ENCODE measurements at regions not wholly inside any gene's neighbourhood (a gene's known extent, or its start where the extent isn't known, plus 50 kb on each side); places are given as distances from the start of the nearest gene placed in this dataset.

GRCh38 chr12:93102312-93102711, 173.2 kb upstream of the EEA1 start:
- Histone ChIP-seq H3K23ac (ENCODE audit: low read depth, low read length) (no peak overlapping the region), H4K91ac (ENCODE audit: insufficient read depth, low read depth, low read length) (no peak overlapping the region), H3K14ac (replicated peaks; ENCODE audit: low read depth, low read length) (no peak overlapping the region), H2AFZ (replicated peaks; ENCODE audit: low read length, poor library complexity) (no peak overlapping the region), H2BK120ac (ENCODE audit: low read depth, low read length) (no peak overlapping the region), H2BK20ac (ENCODE audit: low read depth, low read length) (no peak overlapping the region), H3K27me3 (ENCODE audit: control insufficient read depth, insufficient read depth, low read length) (no peaks in the 10 kb centered on the region), H2AK5ac (ENCODE audit: low read depth, low read length) (no peak overlapping the region), H3K79me1 (ENCODE audit: low read depth in 1 of 2, low read length in 2 of 2) (no peaks in the 10 kb centered on the region), H3K9ac (ENCODE audit: low read depth, low read length) (no peak overlapping the region), H3K9me1 (ENCODE audit: insufficient read depth, low read length) (peaks cover 5% of the 10 kb centered on the region), H3K4me3 (ENCODE audit: insufficient read depth, low read depth, low read length) (no peak overlapping the region), H2BK5ac (ENCODE audit: low read depth, low read length, poor library complexity, severe bottlenecking) (no peak overlapping the region), H2BK15ac (ENCODE audit: low read depth, low read length) (no peak overlapping the region), H3K4me2 (ENCODE audit: low read depth, low read length) (no peak overlapping the region), H3K4me1 (ENCODE audit: control insufficient read depth, insufficient read depth, low read length) (peaks cover 2% of the 10 kb centered on the region; the same call in 1 of the 2 replicates), H4K20me1 (ENCODE audit: insufficient read depth, low read length) (no peaks in the 10 kb centered on the region), H3K18ac (ENCODE audit: low read depth, low read length) (no peak overlapping the region), H3K4ac (ENCODE audit: low read depth, low read length) (no peak overlapping the region), H3K9me3 (ENCODE audit: control insufficient read depth, insufficient read depth, low read length) (no peaks in the 10 kb centered on the region), H3K56ac (ENCODE audit: extremely low read depth, insufficient read depth, low read length) (no peak overlapping the region), H2AK9ac (replicated peaks; ENCODE audit: low read depth, low read length, poor library complexity) (no peak overlapping the region), H4K8ac (ENCODE audit: low read depth in 2 of 2, low read length in 2 of 2) (no peak overlapping the region), H3K36me3 (ENCODE audit: control insufficient read depth, insufficient read depth, low read length) (no peaks in the 10 kb centered on the region), H3K27ac (ENCODE audit: insufficient read depth, low read length) (no peak overlapping the region), H4K5ac (ENCODE audit: low read depth, low read length) (no peak overlapping the region)
- DNase-seq (no peak), ATAC-seq (ENCODE audit: low read depth) (no peak)
- no peak for TF ChIP-seq MAZ (IDR thresholded peaks at IDR 0.05; ENCODE audit: borderline replicate concordance, low read depth, low read length)
- no peak for TF ChIP-seq USF2 (IDR thresholded peaks at IDR 0.05; ENCODE audit: low read depth, low read length)
- TF ChIP-seq RCOR1 (IDR thresholded peaks at IDR 0.05; ENCODE audit: insufficient replicate concordance, low read length): no peak
- TF ChIP-seq BHLHE40 (IDR thresholded peaks at IDR 0.05; ENCODE audit: low read depth, low read length): no peak
- TF ChIP-seq, protein P1, sequence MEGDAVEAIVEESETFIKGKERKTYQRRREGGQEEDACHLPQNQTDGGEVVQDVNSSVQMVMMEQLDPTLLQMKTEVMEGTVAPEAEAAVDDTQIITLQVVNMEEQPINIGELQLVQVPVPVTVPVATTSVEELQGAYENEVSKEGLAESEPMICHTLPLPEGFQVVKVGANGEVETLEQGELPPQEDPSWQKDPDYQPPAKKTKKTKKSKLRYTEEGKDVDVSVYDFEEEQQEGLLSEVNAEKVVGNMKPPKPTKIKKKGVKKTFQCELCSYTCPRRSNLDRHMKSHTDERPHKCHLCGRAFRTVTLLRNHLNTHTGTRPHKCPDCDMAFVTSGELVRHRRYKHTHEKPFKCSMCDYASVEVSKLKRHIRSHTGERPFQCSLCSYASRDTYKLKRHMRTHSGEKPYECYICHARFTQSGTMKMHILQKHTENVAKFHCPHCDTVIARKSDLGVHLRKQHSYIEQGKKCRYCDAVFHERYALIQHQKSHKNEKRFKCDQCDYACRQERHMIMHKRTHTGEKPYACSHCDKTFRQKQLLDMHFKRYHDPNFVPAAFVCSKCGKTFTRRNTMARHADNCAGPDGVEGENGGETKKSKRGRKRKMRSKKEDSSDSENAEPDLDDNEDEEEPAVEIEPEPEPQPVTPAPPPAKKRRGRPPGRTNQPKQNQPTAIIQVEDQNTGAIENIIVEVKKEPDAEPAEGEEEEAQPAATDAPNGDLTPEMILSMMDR (conservative IDR thresholded peaks at IDR 0.05; ENCODE audit: low read depth, low read length): no peak
- TF ChIP-seq NFE2L2 (IDR thresholded peaks at IDR 0.05; ENCODE audit: low read depth, low read length): no peak
- TF ChIP-seq CEBPB (IDR thresholded peaks at IDR 0.05; ENCODE audit: low read depth, low read length): no peak
- no peak for TF ChIP-seq MAFK (IDR thresholded peaks at IDR 0.05; ENCODE audit: low read depth, low read length)
- TF ChIP-seq MXI1 (IDR thresholded peaks at IDR 0.05; ENCODE audit: borderline replicate concordance, low read depth, low read length): no peak
- no peak for TF ChIP-seq POLR2A (IDR thresholded peaks at IDR 0.05; ENCODE audit: low read depth, low read length)
- TF ChIP-seq RFX5 (IDR thresholded peaks at IDR 0.05; ENCODE audit: low read depth, low read length): no peak
- no peak for TF ChIP-seq FOS (IDR thresholded peaks at IDR 0.05; ENCODE audit: low read depth, low read length)
- in situ Hi-C loops (cut with MboI; ENCODE audit: low sequenced_read_pairs) (no loop called here), intact Hi-C loops (cut with micrococcal nuclease) (no loop called here), dilution Hi-C loops (cut with HindIII; ENCODE audit: low sequenced_read_pairs, unreplicated experiment) (no loop called here)
- ChIA-PET POLR2A (ENCODE audit: unreplicated experiment) (no interaction called here), CTCF (no interaction called here)
- no TSS peak for BruUV-seq (replicated peaks)
- WGBS, 2 experiments (ENCODE audit: extremely low coverage in 2 of 2, insufficient read length in 1 of 2): no CpG with 5 or more reads among the region's 1 CpG

All from IMR-90 (cell line).